DMS153 treated with DMSO at 0.1 percent for 48 hours (cell line): ENCODE measurements at regions not wholly inside any gene's neighbourhood (a gene's known extent, or its start where the extent isn't known, plus 50 kb on each side); places are given as distances from the start of the nearest gene placed in this dataset.

ENCODE experiments used
- DNase-seq: peaks from one replicate; lab custom pipeline; 2025; ENCODE audit not compliant: unreplicated experiment; lab: John Stamatoyannopoulos, UW

DNA sequence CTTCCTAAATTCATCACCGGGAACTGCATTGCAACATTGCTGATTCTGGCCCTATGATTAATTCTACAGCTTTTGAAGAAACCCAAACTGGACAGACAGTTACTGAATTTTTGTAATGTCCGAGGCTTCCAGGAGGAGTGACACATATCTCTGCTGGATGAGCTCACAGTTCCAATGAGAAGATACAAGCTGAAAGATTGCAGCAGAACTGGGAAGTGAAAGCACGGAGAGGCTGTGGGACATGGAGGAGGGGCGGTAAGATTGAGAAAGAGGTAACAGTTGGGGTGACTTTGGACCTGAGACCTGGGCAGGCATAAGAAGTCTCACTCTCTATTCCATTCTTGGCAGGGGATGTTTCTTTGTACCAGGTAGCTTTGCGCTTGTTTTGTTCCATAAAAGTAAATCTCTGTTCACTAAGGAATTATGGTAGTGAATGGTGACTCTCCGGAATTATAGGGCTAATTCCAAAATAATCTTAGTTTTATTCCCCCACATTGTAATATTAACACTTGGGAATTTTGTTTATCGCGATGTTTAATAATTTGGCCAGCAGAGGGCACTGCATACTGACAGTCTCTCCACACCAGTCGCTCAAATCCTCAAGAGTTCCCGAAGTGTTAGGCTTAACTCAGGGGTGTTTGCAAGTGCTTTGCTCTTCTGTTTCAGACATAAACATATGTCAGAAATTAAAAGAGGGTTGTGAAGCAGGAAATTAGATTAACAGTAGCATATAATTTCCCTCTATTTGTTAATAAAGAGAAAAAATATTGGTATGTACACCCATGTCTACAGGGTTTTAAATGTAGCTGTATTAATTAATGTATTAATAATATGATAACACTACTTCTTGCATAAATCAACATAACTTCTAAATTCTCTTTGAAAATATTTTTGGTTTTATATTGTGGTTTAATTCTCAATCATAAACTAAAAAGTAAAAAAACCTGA, 201.4 kb downstream of the SOCS6 start:
- peak; percentile 60 for DNase-seq

DNA sequence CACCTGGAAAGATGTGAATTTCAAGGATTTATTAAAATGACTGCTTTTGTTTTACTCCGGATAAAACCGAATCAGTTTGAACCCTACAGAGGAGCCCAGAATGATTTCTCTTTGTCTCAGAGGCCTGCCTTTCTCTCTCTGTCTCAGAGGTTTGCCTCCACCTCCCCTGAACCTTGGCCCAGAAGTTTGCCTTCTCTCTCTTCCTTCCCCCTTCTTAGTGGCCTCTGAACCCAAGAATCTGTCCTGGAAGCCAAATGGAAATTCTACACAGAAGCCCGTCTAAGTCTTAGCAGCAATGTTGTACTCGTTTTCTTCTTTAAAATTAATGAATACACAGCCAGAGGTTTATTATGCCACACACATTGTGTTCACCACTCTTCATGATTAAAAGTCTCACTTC, 200.7 kb downstream of the SOCS6 start:
- no peak for DNase-seq

DNA sequence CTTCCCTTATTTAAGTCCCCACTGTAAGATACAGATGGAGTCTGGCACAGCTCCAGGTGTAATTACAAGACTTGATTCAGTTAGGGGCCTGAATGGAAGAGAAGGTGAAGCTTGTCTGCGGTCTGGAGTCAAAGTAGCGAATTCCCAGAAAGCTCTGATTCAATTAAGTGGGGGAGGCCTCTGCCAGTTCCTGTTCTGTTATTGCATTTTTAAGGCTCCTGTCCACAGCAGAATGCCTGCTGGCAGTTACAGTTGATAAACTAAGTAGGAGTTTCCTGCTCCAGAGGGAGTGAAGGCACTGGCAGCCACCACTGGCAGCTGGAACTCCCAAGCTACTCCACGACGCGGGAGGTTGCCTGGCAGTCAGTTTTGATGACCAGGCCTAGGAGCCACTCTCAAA, 181.1 kb downstream of the SOCS6 start:
- DNase-seq, result no peak

DNA sequence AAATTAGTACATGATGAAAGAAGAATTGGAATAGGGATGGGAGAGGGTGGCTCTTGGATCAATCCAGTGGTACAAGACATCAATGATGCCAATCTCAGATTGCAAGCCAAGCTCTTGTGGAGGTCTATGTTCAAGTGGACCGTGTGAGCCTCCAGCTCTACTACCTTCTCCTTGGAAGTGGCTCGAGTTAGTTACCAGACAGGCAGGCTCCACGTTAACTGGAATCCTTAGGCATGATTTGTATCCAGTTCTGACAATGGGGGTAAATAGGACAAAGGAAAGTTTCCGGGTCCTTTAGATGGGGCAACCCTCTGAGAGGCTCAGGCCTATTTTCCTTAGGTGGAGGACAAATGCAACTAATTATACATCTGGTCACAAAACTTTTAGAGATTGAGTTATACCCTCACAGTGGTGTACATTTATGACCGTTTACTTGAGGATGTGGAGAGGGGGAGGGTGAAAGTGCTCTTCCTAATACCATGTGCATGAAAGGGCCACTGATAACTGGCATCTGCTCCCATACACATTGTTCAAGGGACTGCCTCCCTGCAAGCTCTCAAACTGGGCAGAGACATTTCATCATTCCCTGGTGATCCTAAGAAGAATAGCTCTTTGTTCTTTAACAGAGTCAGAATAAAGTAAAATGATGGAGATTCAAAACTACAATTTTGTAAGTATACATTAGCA, 180.2 kb downstream of the SOCS6 start:
- no peak for DNase-seq

DNA sequence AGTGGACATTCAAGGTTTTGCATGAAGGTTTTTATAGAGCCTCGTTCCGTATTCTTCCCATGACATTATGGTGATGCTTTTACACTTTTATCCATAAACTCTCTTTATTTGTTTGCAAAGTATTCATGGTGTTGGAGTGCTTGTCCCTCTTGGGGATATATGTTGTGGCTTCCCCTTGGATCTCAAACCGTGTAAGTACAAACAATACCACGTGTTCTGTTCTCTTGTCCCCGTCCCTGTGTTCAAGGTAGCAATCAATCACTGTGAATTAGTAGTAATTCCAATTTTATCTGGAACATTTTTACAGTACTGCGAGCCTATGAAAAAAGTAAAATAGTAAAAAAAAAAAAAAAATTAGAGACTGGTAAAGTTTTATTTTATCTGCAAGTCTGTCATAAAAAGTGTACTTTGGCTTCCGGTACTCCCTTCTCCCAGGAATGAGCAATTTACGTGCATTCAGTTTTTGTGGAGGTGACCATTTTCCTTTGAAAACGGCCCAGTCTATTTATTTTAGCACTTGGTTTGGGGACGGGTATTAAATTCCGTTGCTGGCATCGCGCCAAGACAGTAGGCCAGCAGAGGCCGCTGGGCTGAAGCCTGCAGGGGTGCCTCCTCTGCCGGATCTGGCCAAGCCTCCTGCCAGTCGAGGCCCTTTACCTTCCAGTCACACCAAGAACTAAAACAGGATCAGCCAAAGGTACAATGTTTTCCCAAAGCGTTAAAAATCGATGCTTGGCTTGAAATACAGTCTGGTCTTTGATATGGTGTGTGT, 175.7 kb downstream of the SOCS6 start:
- peak; percentile 38 for DNase-seq

DNA sequence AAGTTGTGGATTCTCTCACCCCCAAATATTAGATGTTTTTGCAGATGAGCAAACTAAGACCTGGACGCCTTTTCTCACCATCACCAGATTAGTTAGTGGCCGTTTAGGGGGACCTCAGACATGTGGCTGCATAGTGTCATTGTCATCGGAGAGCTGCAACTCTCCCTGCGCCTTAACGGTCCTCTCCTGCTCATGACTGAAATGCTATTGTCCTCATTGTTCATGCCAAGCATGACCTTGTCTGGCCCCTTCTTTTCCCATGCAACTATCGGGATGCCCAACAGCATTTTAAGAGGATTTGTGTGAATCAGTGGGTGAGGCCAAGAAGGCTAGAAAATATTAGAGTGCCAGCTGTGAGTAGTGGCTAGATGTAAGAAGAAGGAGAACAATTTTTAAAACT, 174.2 kb downstream of the SOCS6 start:
- DNase-seq, result no peak

DNA sequence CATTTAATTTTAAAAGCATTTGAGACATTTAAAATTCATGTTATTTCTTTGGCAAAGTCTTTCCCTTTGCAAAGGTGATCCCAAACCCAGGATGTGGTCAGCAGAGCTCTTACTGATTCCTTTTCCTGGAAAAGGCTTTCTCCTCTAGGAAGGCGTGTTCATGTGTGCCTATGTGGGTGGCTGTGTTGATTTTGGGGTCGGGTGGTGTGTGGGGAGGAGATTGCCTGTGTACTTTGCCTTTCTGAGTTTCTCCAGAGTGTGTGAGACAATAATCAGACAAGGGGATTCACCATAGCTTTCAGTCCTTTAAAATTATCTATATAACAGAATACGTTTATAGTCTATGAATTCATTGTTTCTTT, 173.2 kb downstream of the SOCS6 start:
- DNase-seq, result no peak

DNA sequence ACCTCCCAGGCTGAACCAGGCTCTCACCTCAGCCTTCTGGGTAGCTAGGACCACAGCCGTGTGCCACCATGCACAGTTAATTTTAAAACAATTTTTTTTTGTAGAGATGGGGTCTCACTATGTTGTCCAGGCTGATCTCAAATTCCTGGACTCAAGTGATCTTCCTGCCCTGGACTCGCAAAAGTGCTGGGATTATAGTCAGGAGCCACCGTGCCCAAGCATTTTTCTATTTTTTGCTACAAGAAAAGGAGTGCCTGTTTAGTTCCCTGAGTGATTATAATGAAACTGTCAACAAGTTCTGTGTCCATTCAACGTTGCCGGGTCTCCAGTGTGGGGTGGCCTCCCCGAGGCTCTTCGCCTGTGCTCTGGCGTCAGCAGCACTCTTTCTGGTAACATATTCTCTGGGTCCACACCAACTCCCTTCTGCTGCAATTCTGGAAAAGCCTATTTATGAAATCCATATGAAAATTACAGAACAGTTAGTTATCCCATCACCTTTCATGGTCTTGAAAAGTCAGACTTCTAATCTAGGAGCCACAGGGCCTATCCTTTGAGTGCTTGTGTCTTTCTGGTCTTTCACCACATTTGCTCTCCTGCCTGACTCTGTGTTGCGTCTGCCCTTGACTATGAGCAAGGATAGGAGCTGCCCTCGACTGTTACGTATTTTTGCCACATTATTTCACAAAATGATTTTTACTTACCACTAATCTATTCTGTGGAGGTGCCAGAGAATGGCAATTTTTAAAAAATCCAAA, 172.7 kb downstream of the SOCS6 start:
- DNase-seq, result no peak

DNA sequence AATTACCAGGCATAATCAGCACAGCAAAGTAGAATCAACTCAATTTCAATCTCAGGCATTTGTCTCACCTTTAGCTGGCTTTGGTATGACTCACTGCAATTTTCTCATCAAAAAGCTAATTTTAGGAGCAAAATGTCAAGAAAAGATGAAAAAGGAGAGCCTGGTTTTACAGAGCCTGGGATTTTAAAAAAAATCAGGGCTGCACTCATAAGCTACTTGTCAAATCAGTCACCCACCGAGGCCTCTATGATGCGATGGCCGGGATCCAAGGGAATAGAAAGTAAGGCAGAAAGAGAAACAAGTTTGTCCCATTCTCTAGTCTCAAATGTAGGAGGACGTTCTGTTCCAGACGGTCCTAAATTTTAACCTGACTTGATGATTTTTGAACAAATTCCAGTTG, 170.9 kb downstream of the SOCS6 start:
- no peak for DNase-seq

DNA sequence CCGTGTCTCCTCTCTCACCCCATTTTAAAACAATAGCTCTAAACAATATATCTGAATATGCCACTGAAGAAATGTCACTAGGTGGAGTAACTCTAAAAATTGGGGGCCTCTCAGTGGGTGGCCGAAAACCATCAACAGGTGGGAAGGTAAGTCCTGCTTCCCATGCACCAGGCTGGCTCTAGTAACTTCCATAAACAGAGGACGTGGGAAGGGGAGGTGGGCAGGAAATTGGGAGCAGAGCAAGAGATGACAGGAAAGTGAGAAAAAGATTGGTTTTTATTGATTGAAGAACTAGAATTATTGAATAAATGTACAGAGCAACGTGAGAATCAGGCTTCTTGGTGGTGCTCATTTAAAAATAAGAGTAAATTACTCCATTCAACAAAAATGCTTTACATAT, 170.4 kb downstream of the SOCS6 start:
- no peak for DNase-seq

DNA sequence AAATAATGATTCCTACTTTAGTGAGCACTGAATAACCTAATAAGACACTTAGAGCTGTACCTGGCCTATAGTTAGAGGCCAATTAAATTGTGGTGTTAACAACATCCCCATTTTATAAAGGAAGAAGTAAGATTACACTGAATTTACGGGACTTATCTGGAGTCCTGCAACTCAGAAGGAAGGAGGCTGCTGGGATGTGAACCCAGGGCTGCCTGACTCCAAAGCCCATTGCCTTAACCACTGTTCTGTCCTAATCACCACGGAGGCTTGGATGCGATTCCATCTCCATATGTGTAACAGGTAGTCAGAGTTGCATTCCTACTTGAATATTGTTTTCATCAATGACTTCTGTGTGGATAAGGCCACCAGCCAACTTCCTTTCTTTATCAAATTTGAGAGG, 168.9 kb downstream of the SOCS6 start:
- no peak for DNase-seq

DNA sequence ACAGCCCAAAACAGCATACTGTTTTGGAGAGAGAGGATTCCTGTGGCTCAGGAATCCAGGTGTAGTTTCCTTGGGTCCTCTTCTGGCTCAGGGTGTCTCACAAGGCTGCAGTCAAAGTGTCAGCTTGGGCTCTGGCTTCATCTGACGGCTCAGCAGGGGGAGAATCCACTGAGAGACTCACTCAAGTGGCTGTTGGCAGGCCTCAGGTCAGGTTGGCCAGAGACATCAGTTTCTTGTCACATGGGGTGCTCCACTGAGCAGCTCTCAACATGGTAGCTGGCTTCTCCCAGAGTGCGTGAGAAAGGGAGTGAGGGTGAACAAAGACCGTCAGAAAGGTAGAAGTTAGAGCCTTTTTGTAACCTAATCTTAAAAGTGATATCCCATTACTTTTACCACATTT, 168.4 kb downstream of the SOCS6 start:
- DNase-seq, result no peak

DNA sequence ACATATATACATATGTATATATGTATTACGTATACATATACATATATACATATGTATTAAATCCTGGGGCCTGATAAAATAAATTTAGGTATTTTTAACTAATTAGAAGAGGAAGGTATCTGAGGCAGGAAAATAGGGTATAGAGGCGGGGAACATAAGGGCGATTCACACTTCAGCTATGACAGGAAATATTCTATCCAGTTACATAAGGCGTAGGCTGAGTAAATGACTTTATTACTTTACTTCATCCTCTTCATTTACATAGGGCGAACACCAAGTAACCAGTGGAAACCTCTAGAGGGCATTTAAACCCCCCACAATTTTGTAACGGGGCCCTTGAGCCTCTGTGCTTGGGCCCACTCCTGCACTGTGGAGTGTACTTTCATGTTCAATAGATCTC, 167.5 kb downstream of the SOCS6 start:
- DNase-seq, result no peak

DNA sequence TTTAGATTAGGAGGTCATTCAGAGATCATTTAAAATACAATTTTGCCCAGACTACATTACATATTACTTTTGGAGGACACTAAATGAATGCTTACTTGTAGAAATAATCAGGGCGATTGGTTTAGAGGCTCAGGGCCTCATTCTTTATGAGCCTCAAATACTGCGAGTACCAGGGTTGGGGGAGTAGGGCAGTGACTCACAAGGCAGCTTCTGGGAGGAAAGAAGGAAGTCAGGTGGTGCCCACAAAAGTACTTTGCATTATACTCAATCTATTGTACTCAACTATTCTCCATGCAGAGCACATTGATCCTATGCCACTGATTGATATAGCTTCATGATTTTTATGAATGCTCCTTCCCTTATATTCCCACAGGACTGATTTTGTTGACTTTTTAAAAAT, 166.9 kb downstream of the SOCS6 start:
- no peak for DNase-seq

DNA sequence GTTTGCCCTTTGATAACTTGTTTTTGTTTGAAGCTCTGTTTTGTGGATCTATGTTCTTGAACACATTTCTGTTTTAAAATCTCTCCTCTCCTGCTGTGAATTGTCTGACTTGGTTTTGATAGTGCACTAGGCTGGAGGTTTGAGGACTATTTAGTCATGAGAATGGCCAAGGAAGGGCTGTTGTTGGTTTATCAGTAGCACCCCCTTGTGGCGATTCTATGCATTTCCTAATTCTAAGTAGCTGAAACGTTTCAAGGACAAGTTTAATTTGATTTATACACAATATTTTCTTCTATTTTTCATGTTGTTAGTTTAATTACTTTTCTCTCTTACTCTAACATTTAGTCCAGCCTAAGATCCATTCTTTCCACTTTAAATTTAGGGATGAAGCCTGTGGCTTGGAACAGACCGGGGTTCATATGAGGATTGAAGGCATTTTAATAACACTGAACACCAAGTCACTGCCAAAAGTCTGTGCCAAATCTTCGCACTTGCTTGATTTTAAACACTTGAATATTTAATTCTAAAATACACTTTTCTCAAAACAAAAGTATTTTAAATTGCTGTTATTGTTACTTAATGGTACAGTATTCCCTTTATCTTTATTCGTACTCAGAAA, 166.0 kb downstream of the SOCS6 start:
- peak; percentile 26 for DNase-seq

DNA sequence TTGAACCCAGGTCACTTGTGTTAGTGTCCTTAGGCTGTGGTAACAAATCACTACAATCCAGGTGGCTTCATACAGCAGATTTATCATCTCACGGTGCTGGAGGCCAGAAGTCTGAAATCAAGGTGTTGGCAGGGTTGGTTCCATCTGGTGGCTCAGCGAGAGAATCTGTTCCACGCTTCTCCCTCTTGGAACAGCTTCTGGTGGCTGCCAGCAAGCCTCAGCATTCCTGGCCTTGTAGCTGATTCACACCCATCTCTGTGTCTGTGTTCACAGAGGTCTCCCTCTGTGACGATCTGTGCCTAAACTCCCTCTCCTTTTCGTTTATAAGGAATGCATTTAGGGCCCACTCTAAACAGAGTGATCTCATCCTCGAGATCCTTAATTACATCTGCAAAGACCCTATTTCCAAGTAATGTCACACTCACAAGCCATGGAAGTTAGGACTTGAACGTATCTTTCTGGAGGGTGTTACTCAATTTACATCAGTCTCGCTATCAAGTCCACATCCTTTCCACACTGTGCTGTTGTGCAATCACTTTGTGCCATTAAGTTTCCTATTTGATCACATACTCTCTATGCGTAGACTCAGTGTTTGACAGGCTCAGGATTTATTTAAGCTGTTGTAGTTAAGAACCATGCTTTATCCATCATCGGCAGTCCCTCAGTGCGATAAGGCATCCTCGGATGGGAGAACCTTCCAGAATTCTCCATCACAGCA, 164.4 kb downstream of the SOCS6 start:
- no peak for DNase-seq

DNA sequence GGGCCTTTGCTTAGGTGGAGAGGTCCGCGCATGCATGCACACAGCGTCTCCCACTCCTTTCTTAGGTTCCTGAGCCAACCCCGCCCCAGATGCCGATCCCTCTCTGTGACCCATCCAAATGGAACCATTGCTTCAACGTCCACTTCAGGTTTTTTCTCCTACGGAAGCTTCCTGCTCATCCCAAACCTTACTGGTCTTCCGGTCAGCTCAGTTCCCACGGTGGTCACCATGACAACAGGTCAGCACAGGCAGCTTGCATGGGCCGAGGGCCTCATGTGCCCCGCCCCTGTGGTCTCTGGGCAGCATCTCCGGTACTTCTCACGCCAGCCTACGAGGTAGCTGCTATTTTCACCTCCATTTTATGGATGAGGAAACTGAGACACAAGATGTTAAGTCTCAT, 163.7 kb downstream of the SOCS6 start:
- no peak for DNase-seq

DNA sequence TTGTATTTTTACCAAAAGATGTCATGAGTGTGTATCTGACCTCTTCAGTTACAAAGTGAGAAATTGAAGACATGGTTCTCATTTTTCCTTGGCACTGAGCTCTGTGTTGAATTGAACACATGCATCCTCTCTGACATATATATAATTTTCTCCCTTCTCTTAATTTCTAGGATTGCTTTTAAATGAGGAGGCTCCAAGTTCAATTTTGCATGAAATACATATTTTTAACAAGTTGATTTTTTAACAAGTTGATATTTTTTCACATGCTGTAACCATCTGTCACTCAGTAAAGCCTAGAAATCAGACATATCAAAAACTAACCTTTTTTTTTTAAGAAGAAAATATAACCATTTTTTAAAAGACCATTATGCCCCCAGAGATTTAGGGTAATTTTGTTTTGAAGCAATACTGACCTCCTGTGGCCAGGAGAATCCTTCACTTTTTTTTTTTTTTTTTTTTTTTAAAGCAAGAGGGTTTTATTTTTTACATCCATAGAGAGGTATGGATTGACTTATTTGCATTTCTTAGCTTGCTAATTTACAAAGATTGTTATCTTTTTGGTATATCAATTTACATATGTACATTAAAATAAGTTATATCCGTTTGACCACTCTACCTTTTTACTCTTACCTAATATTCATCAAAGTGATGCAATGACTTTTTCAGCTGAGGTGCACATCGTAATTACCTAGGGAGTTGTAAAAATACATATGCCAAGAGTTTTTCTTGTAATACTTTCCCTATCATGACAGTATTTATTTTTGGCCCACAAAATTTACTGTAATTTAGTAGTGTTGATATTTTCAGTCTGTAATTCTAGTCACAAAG, 161.8 kb downstream of the SOCS6 start:
- no peak for DNase-seq

DNA sequence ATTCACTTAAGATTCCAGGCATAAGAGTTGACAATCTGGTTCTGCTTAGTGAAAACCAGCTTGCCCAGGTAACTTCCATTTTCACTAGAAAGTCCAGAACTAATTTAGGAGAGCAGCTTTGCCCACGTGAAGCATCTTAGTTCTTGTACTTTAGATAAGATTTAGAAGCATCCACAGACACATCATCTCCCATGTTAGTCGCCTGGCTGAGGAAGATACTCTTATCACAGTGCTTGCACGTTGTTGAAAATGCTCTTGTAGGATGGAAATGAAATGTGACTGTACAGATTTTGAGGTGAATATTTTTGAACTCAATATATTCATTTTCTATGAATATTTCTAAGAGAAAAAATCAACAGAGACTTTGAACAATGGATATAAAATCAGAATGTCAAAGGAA, 159.7 kb downstream of the SOCS6 start:
- DNase-seq, result no peak
